ENCODE measurements at regions not wholly inside any gene's neighbourhood (a gene's known extent, or its start where the extent isn't known, plus 50 kb on each side); places are given as distances from the start of the nearest gene placed in this dataset.

DNA sequence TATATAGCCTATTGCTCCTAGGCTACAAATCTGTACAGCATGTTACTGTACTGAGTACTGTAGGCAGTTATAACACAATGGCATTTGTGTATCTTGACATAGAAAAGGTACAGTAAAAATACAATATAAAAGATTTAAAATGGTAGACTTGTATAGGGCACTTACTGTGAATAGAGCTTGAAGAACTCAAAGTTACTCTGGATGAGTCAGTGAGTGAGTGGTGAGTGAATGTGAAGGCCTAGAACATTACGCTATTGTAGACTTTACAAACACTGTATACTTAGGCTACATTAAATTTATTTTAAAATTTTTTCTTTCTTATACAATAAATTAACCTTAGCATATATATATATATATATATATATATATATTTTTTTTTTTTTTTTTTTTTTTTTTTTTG, 140.0 kb upstream of the UBE2E1 start:
- Mint-ChIP-seq H3K36me3 (ENCODE audit: low read depth) (no peaks in the 10 kb centered on the region), H3K27ac (ENCODE audit: unreplicated experiment) (no peak overlapping the region), H3K4me1 (peaks cover 10% of the 10 kb centered on the region), H3K27me3 (ENCODE audit: low read depth) (no peaks in the 10 kb centered on the region), H3K9me3 (no peaks in the 10 kb centered on the region), H3K4me3 (no peak overlapping the region)
- no peak for TF ChIP-seq CTCF (conservative IDR thresholded peaks at IDR 0.05)
- no peak for DNase-seq (ENCODE audit: low read depth, low spot score)

GRCh38 chr3:23666818-23667217, 138.9 kb upstream of the UBE2E1 start:
- H3K27ac Mint-ChIP-seq (ENCODE audit: unreplicated experiment), result no peak overlapping the region

GRCh38 chr3:23667536-23668429, 138.0 kb upstream of the UBE2E1 start:
- Mint-ChIP-seq H3K36me3 (ENCODE audit: low read depth) (no peaks in the 10 kb centered on the region), H3K4me1 (peaks cover 10% of the 10 kb centered on the region), H3K9me3 (no peaks in the 10 kb centered on the region), H3K4me3 (no peak overlapping the region), H3K27me3 (ENCODE audit: low read depth) (no peaks in the 10 kb centered on the region), H3K27ac (ENCODE audit: unreplicated experiment) (no peak overlapping the region)
- DNase-seq (ENCODE audit: low read depth, low spot score), result no peak
- TF ChIP-seq CTCF (conservative IDR thresholded peaks at IDR 0.05), result no peak

More at GRCh38 chr3:23666818-23667217, 138.9 kb upstream of the UBE2E1 start:
- Mint-ChIP-seq H3K4me3 (no peak overlapping the region), H3K27me3 (ENCODE audit: low read depth) (no peaks in the 10 kb centered on the region), H3K36me3 (ENCODE audit: low read depth) (no peaks in the 10 kb centered on the region), H3K9me3 (no peaks in the 10 kb centered on the region), H3K4me1 (peaks cover 10% of the 10 kb centered on the region)
- no peak for DNase-seq (ENCODE audit: low read depth, low spot score)
- TF ChIP-seq CTCF (conservative IDR thresholded peaks at IDR 0.05), result no peak

GRCh38 chr3:23668430-23668904, 137.3 kb upstream of the UBE2E1 start:
- H3K27ac Mint-ChIP-seq (ENCODE audit: unreplicated experiment), result no peak overlapping the region
- no peaks in the 10 kb centered on the region for H3K9me3 Mint-ChIP-seq
- DNase-seq (ENCODE audit: low read depth, low spot score), result no peak
- no peak overlapping the region for H3K4me3 Mint-ChIP-seq
- no peak for TF ChIP-seq CTCF (conservative IDR thresholded peaks at IDR 0.05)
- no peaks in the 10 kb centered on the region for H3K27me3 Mint-ChIP-seq (ENCODE audit: low read depth)
- H3K36me3 Mint-ChIP-seq (ENCODE audit: low read depth), result no peaks in the 10 kb centered on the region
- H3K4me1 Mint-ChIP-seq, result peaks cover 7% of the 10 kb centered on the region

GRCh38 chr3:23669541-23670255, 136.1 kb upstream of the UBE2E1 start:
- no peaks in the 10 kb centered on the region for H3K27me3 Mint-ChIP-seq (ENCODE audit: low read depth)
- no peak overlapping the region for H3K27ac Mint-ChIP-seq (ENCODE audit: unreplicated experiment)

More at GRCh38 chr3:23669541-23670255, 136.1 kb upstream of the UBE2E1 start:
- Mint-ChIP-seq H3K4me1 (peaks cover 4% of the 10 kb centered on the region), H3K4me3 (no peak overlapping the region), H3K9me3 (no peaks in the 10 kb centered on the region), H3K36me3 (ENCODE audit: low read depth) (no peaks in the 10 kb centered on the region)
- DNase-seq (ENCODE audit: low read depth, low spot score), result no peak
- TF ChIP-seq CTCF (conservative IDR thresholded peaks at IDR 0.05), result no peak

Measured in neural crest cell (in vitro differentiated cells).